ENCODE measurements at regions not wholly inside any gene's neighbourhood (a gene's known extent, or its start where the extent isn't known, plus 50 kb on each side); places are given as distances from the start of the nearest gene placed in this dataset.

GRCh38 chr2:150653351-150653750 is 165.9 kb upstream of the RND3 start:
- no peak for DNase-seq
- no peak for TF ChIP-seq CTCF (IDR thresholded peaks at IDR 0.05)
- TF ChIP-seq POLR2A (IDR thresholded peaks at IDR 0.05): no peak
- H3K9me3 ChIP-seq: no peaks in the 10 kb centered on the region
- no peak overlapping the region for H3K27ac ChIP-seq
- H3K4me3 ChIP-seq: no peak overlapping the region
- no peaks in the 10 kb centered on the region for H3K4me1 ChIP-seq
- H3K36me3 ChIP-seq: no peaks in the 10 kb centered on the region
- no peaks in the 10 kb centered on the region for H3K27me3 ChIP-seq

GRCh38 chr2:150647943-150648342 is 160.5 kb upstream of the RND3 start:
- no peak overlapping the region for H3K27ac ChIP-seq
- TF ChIP-seq POLR2A (IDR thresholded peaks at IDR 0.05) (no peak), CTCF (IDR thresholded peaks at IDR 0.05) (no peak)
- no peak overlapping the region for H3K4me3 ChIP-seq
- H3K27me3 ChIP-seq: no peaks in the 10 kb centered on the region
- no peak for DNase-seq
- H3K9me3 ChIP-seq: no peaks in the 10 kb centered on the region
- no peaks in the 10 kb centered on the region for H3K36me3 ChIP-seq
- no peaks in the 10 kb centered on the region for H3K4me1 ChIP-seq

- H3K4me3 ChIP-seq: no peak overlapping the region
Observed at GRCh38 chr2:150646746-150647145, 159.3 kb upstream of the RND3 start.

GRCh38 chr2:150644298-150645067 is 157.0 kb upstream of the RND3 start:
- Histone ChIP-seq H3K27ac (no peak overlapping the region), H3K27me3 (no peaks in the 10 kb centered on the region), H3K9me3 (no peaks in the 10 kb centered on the region), H3K36me3 (no peaks in the 10 kb centered on the region), H3K4me3 (no peak overlapping the region), H3K4me1 (no peaks in the 10 kb centered on the region)
- TF ChIP-seq POLR2A (IDR thresholded peaks at IDR 0.05) (no peak), CTCF (IDR thresholded peaks at IDR 0.05) (no peak)
- DNase-seq: no peak

More at GRCh38 chr2:150646746-150647145, 159.3 kb upstream of the RND3 start:
- Histone ChIP-seq H3K27me3 (no peaks in the 10 kb centered on the region), H3K9me3 (no peaks in the 10 kb centered on the region), H3K4me1 (no peaks in the 10 kb centered on the region), H3K27ac (no peak overlapping the region), H3K36me3 (no peaks in the 10 kb centered on the region)
- TF ChIP-seq POLR2A (IDR thresholded peaks at IDR 0.05) (no peak), CTCF (IDR thresholded peaks at IDR 0.05) (no peak)
- no peak for DNase-seq

GRCh38 chr2:150643114-150643725 is 155.8 kb upstream of the RND3 start:
- H3K9me3 ChIP-seq: no peaks in the 10 kb centered on the region
- H3K4me3 ChIP-seq: no peak overlapping the region
- H3K27me3 ChIP-seq: no peaks in the 10 kb centered on the region
- no peaks in the 10 kb centered on the region for H3K36me3 ChIP-seq
- no peaks in the 10 kb centered on the region for H3K4me1 ChIP-seq
- TF ChIP-seq POLR2A (IDR thresholded peaks at IDR 0.05) (no peak), CTCF (IDR thresholded peaks at IDR 0.05) (no peak)
- no peak overlapping the region for H3K27ac ChIP-seq
- DNase-seq: no peak
